IMR-90 (cell line): ENCODE measurements at regions not wholly inside any gene's neighbourhood (a gene's known extent, or its start where the extent isn't known, plus 50 kb on each side); places are given as distances from the start of the nearest gene placed in this dataset.

Experiments
- ATAC-seq: fragments of 200-7000 bp; cut with Tn5 transposase; 2 replicates; pipeline ENCODE4 v1.9.1; 2020; ENCODE audit warnings: low read depth, mild to moderate bottlenecking, moderate library complexity
- BruUV-seq: library from RNA; stranded (reverse); fragments of 400-500 nt; replicated peaks from 2 replicates; lab custom pipeline; 2021; lab: Mats Ljungman, UMichigan
- CTCF ChIA-PET: fragments of 300-600 bp; formaldehyde crosslinking; extraction: SDS; loops from one replicate; lab custom pipeline; 2021; ENCODE audit warnings: antibody characterized with exemption; lab: Yijun Ruan, JAX
- POLR2A ChIA-PET: fragments of 300-600 bp; sonication (Branson Sonifier 250); formaldehyde crosslinking; loops from one replicate; lab custom pipeline; 2022; ENCODE audit warnings: antibody characterized with exemption; ENCODE audit not compliant: unreplicated experiment; lab: Charles Lee
- DNase-seq: peaks from one replicate; pipeline ENCODE4 v3.0.0; 2013
- H2AFZ ChIP-seq: replicated peaks from 2 replicates; pipeline ENCODE3; 2013; ENCODE audit warnings: low read length, mild to moderate bottlenecking; ENCODE audit not compliant: poor library complexity
- H2AK5ac ChIP-seq: 2 replicates; pipeline ENCODE4 v1.6.1; 2013; ENCODE audit warnings: low read depth, low read length, inconsistent platforms
- H2AK9ac ChIP-seq: replicated peaks from 2 replicates; pipeline ENCODE3; 2013; ENCODE audit warnings: mild to moderate bottlenecking, low read depth, low read length, moderate library complexity; ENCODE audit not compliant: poor library complexity
- H2BK120ac ChIP-seq: 2 replicates; pipeline ENCODE4 v1.6.1; 2013; ENCODE audit warnings: low read depth, low read length, inconsistent platforms
- H2BK15ac ChIP-seq: 3 replicates; pipeline ENCODE4 v1.6.1; 2013; ENCODE audit warnings: low read depth, low read length, inconsistent platforms
- H2BK20ac ChIP-seq: 2 replicates; pipeline ENCODE4 v1.6.1; 2013; ENCODE audit warnings: low read depth, mild to moderate bottlenecking, inconsistent platforms, low read length, moderate library complexity
- H2BK5ac ChIP-seq: 2 replicates; pipeline ENCODE4 v1.6.1; 2013; ENCODE audit warnings: mild to moderate bottlenecking, low read depth, low read length, inconsistent platforms; ENCODE audit not compliant: poor library complexity, severe bottlenecking
- H3K14ac ChIP-seq: replicated peaks from 2 replicates; pipeline ENCODE4 v1.6.1; 2013; ENCODE audit warnings: low read depth, low read length, inconsistent platforms
- H3K18ac ChIP-seq: 2 replicates; pipeline ENCODE4 v1.6.1; 2013; ENCODE audit warnings: low read depth, low read length, control low read depth
- H3K23ac ChIP-seq: 2 replicates; pipeline ENCODE4 v1.6.1; 2013; ENCODE audit warnings: low read depth, low read length, inconsistent platforms
- H3K27ac ChIP-seq: 2 replicates; pipeline ENCODE4 v1.5.1; 2013; ENCODE audit warnings: mild to moderate bottlenecking, control low read depth, low read length; ENCODE audit not compliant: insufficient read depth
- H3K27me3 ChIP-seq: 2 replicates; pipeline ENCODE4 v1.6.1; 2013; ENCODE audit warnings: low read length; ENCODE audit not compliant: control insufficient read depth, insufficient read depth
- H3K36me3 ChIP-seq: 2 replicates; pipeline ENCODE4 v1.6.1; 2013; ENCODE audit warnings: low read length, mixed read lengths; ENCODE audit not compliant: control insufficient read depth, insufficient read depth
- H3K4ac ChIP-seq: 2 replicates; pipeline ENCODE4 v1.6.1; 2013; ENCODE audit warnings: low read depth, low read length, inconsistent platforms
- H3K4me1 ChIP-seq: 2 replicates; pipeline ENCODE4 v1.6.1; 2013; ENCODE audit warnings: low read length, mixed read lengths; ENCODE audit not compliant: control insufficient read depth, insufficient read depth
- H3K4me2 ChIP-seq: 2 replicates; pipeline ENCODE4 v1.6.1; 2013; ENCODE audit warnings: low read depth, mild to moderate bottlenecking, control low read depth, low read length, moderate library complexity
- H3K4me3 ChIP-seq: 2 replicates; pipeline ENCODE4 v1.5.1; 2013; ENCODE audit warnings: low read depth, mild to moderate bottlenecking, control low read depth, low read length, moderate library complexity; ENCODE audit not compliant: insufficient read depth
- H3K56ac ChIP-seq: 2 replicates; pipeline ENCODE4 v1.6.1; 2013; ENCODE audit warnings: low read length, inconsistent platforms; ENCODE audit not compliant: insufficient read depth; ENCODE audit errors: extremely low read depth
- H3K79me1 ChIP-seq, 2 experiments: 2 replicates each; pipeline ENCODE4 v1.6.1; 2013; ENCODE audit warnings: low read length in 2 of 2, inconsistent platforms in 1 of 2, low read depth in 1 of 2
- H3K9ac ChIP-seq: 2 replicates; pipeline ENCODE4 v1.6.1; 2013; ENCODE audit warnings: low read depth, low read length, control low read depth
- H3K9me1 ChIP-seq: 2 replicates; pipeline ENCODE4 v1.6.1; 2013; ENCODE audit warnings: low read length, inconsistent platforms; ENCODE audit not compliant: insufficient read depth
- H3K9me3 ChIP-seq: 2 replicates; pipeline ENCODE4 v1.6.1; 2013; ENCODE audit warnings: low read length; ENCODE audit not compliant: control insufficient read depth, insufficient read depth
- H4K20me1 ChIP-seq: 2 replicates; pipeline ENCODE4 v1.6.1; 2013; ENCODE audit warnings: low read length, inconsistent platforms; ENCODE audit not compliant: insufficient read depth
- H4K5ac ChIP-seq: 2 replicates; pipeline ENCODE4 v1.6.1; 2013; ENCODE audit warnings: mild to moderate bottlenecking, low read depth, low read length, control low read depth
- H4K8ac ChIP-seq, 2 experiments: 2 replicates each; pipeline ENCODE4 v1.6.1; 2013; ENCODE audit warnings: low read depth in 2 of 2, low read length in 2 of 2, control low read depth in 1 of 2, inconsistent platforms in 1 of 2
- H4K91ac ChIP-seq: 2 replicates; pipeline ENCODE4 v1.6.1; 2013; ENCODE audit warnings: low read depth, low read length, inconsistent platforms; ENCODE audit not compliant: insufficient read depth
- MAFK ChIP-seq: IDR thresholded peaks from 2 replicates; pipeline ENCODE4 v1.6.1; 2012; ENCODE audit warnings: low read depth, low read length, improper control_type of control experiment
- RAD21 ChIP-seq: IDR thresholded peaks from 2 replicates; pipeline ENCODE4 v1.6.1; 2012; ENCODE audit warnings: low read length, improper control_type of control experiment
- SMC3 ChIP-seq: fragments of 150-350 bp; IDR thresholded peaks from 2 replicates; pipeline ENCODE4 v1.6.1; 2016; ENCODE audit warnings: low read depth, mild to moderate bottlenecking, antibody characterized with exemption, low read length, moderate library complexity
- WGBS, 2 experiments: methylation state at CpG; one replicate each; pipeline versions ENCODE4 v1.1.5 to v1.1.7; 2013; ENCODE audit warnings: missing lambda C conversion rate in 2 of 2; ENCODE audit not compliant: insufficient read length in 1 of 2; ENCODE audit errors: extremely low coverage in 2 of 2; 5-methylcytosine and 5-hydroxymethylcytosine counted together
- dilution Hi-C: fragments of 300-500 bp; cut with HindIII; formaldehyde crosslinking; loops from one replicate; pipeline ENCODE4 v1.14.3; 2018; ENCODE audit warnings: low sequenced_read_pairs; ENCODE audit not compliant: unreplicated experiment
- in situ Hi-C: fragments of 300-500 bp; cut with MboI; formaldehyde crosslinking; loops from 3 replicates; pipeline ENCODE4 v1.14.3; 2019; ENCODE audit warnings: low sequenced_read_pairs, inconsistent platforms, mixed read lengths
- intact Hi-C: fragments of 100-400 bp; cut with micrococcal nuclease; formaldehyde crosslinking; loops from 2 replicates; pipeline ENCODE4 v1.10.0; 2022
- TF ChIP-seq, protein P1 (sequence below): fragments of 150-350 bp; IDR thresholded peaks from 2 replicates; pipeline ENCODE4 v1.6.1; 2017; ENCODE audit warnings: mild to moderate bottlenecking, antibody characterized with exemption, low read length, low read depth

- Histone ChIP-seq H3K56ac (no peak overlapping the region), H3K27me3 (no peaks in the 10 kb centered on the region), H2BK120ac (no peak overlapping the region), H3K14ac (no peak overlapping the region), H2BK5ac (no peak overlapping the region), H3K9ac (no peak overlapping the region), H2BK15ac (no peak overlapping the region), H2AFZ (no peak overlapping the region), H2AK9ac (no peak overlapping the region), H3K18ac (no peak overlapping the region), H4K5ac (no peak overlapping the region), H4K20me1 (no peaks in the 10 kb centered on the region), H3K4ac (no peak overlapping the region), H3K9me3 (0 out of 2 replicates have a peak, but pooled peaks cover 8% of the 10 kb centered on the region), H3K23ac (no peak overlapping the region), H3K79me1 (no peaks in the 10 kb centered on the region), H3K9me1 (no peaks in the 10 kb centered on the region), H3K4me2 (no peak overlapping the region), H3K4me1 (no peaks in the 10 kb centered on the region), H4K91ac (no peak overlapping the region), H3K4me3 (no peak overlapping the region), H4K8ac (no peak overlapping the region), H3K36me3 (no peaks in the 10 kb centered on the region), H3K27ac (no peak overlapping the region), H2AK5ac (no peak overlapping the region), H2BK20ac (no peak overlapping the region)
- ATAC-seq (no peak), DNase-seq (no peak)
- dilution Hi-C loops (no loop called here), intact Hi-C loops (no loop called here), in situ Hi-C loops (no loop called here)
- 33% methylated on average over 1 of the region's 4 CpGs; no CpG with 5 or more reads in 1 of the 2 experiments for WGBS, 2 experiments
- BruUV-seq, result no TSS peak
- ChIA-PET POLR2A (no interaction called here), CTCF (no interaction called here)
- TF ChIP-seq, protein P1, sequence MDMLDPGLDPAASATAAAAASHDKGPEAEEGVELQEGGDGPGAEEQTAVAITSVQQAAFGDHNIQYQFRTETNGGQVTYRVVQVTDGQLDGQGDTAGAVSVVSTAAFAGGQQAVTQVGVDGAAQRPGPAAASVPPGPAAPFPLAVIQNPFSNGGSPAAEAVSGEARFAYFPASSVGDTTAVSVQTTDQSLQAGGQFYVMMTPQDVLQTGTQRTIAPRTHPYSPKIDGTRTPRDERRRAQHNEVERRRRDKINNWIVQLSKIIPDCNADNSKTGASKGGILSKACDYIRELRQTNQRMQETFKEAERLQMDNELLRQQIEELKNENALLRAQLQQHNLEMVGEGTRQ, result no peak
- TF ChIP-seq MAFK (no peak), RAD21 (no peak), SMC3 (no peak)
Observed at GRCh38 chr10:26385443-26385842, 52.7 kb upstream of the APBB1IP start.
